ENCODE measurements at regions not wholly inside any gene's neighbourhood (a gene's known extent, or its start where the extent isn't known, plus 50 kb on each side); places are given as distances from the start of the nearest gene placed in this dataset.

- Histone ChIP-seq H3K27me3 (ENCODE audit: insufficient read depth, low read length, poor library complexity, severe bottlenecking) (no peaks in the 10 kb centered on the region), H3K4me2 (ENCODE audit: low read depth, low read length, poor library complexity, severe bottlenecking) (no peak overlapping the region), H2AFZ (ENCODE audit: low read length) (no peak overlapping the region)
Observed at GRCh38 chr3:160127308-160127707, 97.9 kb upstream of the C3orf80 start.

GRCh38 chr3:160128056-160128455 lies 97.2 kb upstream of the C3orf80 start:
- no peak overlapping the region for H2AFZ ChIP-seq (ENCODE audit: low read length)
- TF ChIP-seq EZH2phosphoT487 (IDR thresholded peaks at IDR 0.05; ENCODE audit: borderline replicate concordance) (no peak), CTCF (conservative IDR thresholded peaks at IDR 0.05; ENCODE audit: low read length) (no peak)
- no peaks in the 10 kb centered on the region for H3K9me2 ChIP-seq (replicated peaks; ENCODE audit: low read depth, low read length)
- H3K9me3 ChIP-seq (ENCODE audit: insufficient read depth, low read depth, low read length), result no peaks in the 10 kb centered on the region
- no peaks in the 10 kb centered on the region for H3F3A ChIP-seq (ENCODE audit: low read depth)
- H3K4me3 ChIP-seq (ENCODE audit: low read length, poor library complexity, severe bottlenecking), result no peak overlapping the region
- no peak overlapping the region for H3K9ac ChIP-seq (ENCODE audit: low read depth, low read length, poor library complexity, severe bottlenecking)
- H3K4me2 ChIP-seq (ENCODE audit: low read depth, low read length, poor library complexity, severe bottlenecking), result no peak overlapping the region
- no peaks in the 10 kb centered on the region for H4K20me1 ChIP-seq (ENCODE audit: insufficient read depth, low read length, poor library complexity, severe bottlenecking)
- H3K27me3 ChIP-seq (ENCODE audit: insufficient read depth, low read length, poor library complexity, severe bottlenecking), result no peaks in the 10 kb centered on the region
- H3K79me2 ChIP-seq (ENCODE audit: insufficient read depth, low read length), result no peaks in the 10 kb centered on the region
- no peaks in the 10 kb centered on the region for H3K36me3 ChIP-seq (ENCODE audit: insufficient read depth, low read length)
- peaks cover 11% of the 10 kb centered on the region for H3K4me1 ChIP-seq (ENCODE audit: insufficient read depth, low read length, poor library complexity, severe bottlenecking)

More at GRCh38 chr3:160127308-160127707, 97.9 kb upstream of the C3orf80 start:
- H3K9me3 ChIP-seq (ENCODE audit: insufficient read depth, low read depth, low read length), result no peaks in the 10 kb centered on the region
- no peaks in the 10 kb centered on the region for H4K20me1 ChIP-seq (ENCODE audit: insufficient read depth, low read length, poor library complexity, severe bottlenecking)
- H3K4me1 ChIP-seq (ENCODE audit: insufficient read depth, low read length, poor library complexity, severe bottlenecking), result peaks cover 11% of the 10 kb centered on the region
- no peaks in the 10 kb centered on the region for H3K36me3 ChIP-seq (ENCODE audit: insufficient read depth, low read length)
- H3K79me2 ChIP-seq (ENCODE audit: insufficient read depth, low read length), result no peaks in the 10 kb centered on the region
- H3F3A ChIP-seq (ENCODE audit: low read depth), result no peaks in the 10 kb centered on the region
- no peak overlapping the region for H3K4me3 ChIP-seq (ENCODE audit: low read length, poor library complexity, severe bottlenecking)
- TF ChIP-seq EZH2phosphoT487 (IDR thresholded peaks at IDR 0.05; ENCODE audit: borderline replicate concordance), result no peak
- TF ChIP-seq CTCF (conservative IDR thresholded peaks at IDR 0.05; ENCODE audit: low read length), result no peak
- H3K9ac ChIP-seq (ENCODE audit: low read depth, low read length, poor library complexity, severe bottlenecking), result no peak overlapping the region
- no peaks in the 10 kb centered on the region for H3K9me2 ChIP-seq (replicated peaks; ENCODE audit: low read depth, low read length)

GRCh38 chr3:160129459-160130061 lies 95.7 kb upstream of the C3orf80 start:
- Histone ChIP-seq H4K20me1 (ENCODE audit: insufficient read depth, low read length, poor library complexity, severe bottlenecking) (no peaks in the 10 kb centered on the region), H2AFZ (ENCODE audit: low read length) (no peak overlapping the region), H3K4me2 (ENCODE audit: low read depth, low read length, poor library complexity, severe bottlenecking) (no peak overlapping the region), H3K27me3 (ENCODE audit: insufficient read depth, low read length, poor library complexity, severe bottlenecking) (no peaks in the 10 kb centered on the region), H3K9me2 (replicated peaks; ENCODE audit: low read depth, low read length) (no peaks in the 10 kb centered on the region), H3K79me2 (ENCODE audit: insufficient read depth, low read length) (no peaks in the 10 kb centered on the region), H3F3A (ENCODE audit: low read depth) (no peaks in the 10 kb centered on the region), H3K9me3 (ENCODE audit: insufficient read depth, low read depth, low read length) (no peaks in the 10 kb centered on the region), H3K4me1 (ENCODE audit: insufficient read depth, low read length, poor library complexity, severe bottlenecking) (peaks cover 11% of the 10 kb centered on the region), H3K9ac (ENCODE audit: low read depth, low read length, poor library complexity, severe bottlenecking) (no peak overlapping the region), H3K36me3 (ENCODE audit: insufficient read depth, low read length) (no peaks in the 10 kb centered on the region), H3K4me3 (ENCODE audit: low read length, poor library complexity, severe bottlenecking) (no peak overlapping the region)
- no peak for TF ChIP-seq CTCF (conservative IDR thresholded peaks at IDR 0.05; ENCODE audit: low read length)
- TF ChIP-seq EZH2phosphoT487 (IDR thresholded peaks at IDR 0.05; ENCODE audit: borderline replicate concordance), result no peak

Data from Loucy (cell line).